HEK293 (cell line): ENCODE measurements at regions not wholly inside any gene's neighbourhood (a gene's known extent, or its start where the extent isn't known, plus 50 kb on each side); places are given as distances from the start of the nearest gene placed in this dataset.

Source experiments
- CTCF ChIA-PET: fragments of 350-600 bp; formaldehyde crosslinking; extraction: SDS; loops from one replicate; lab custom pipeline; 2021; ENCODE audit warnings: antibody characterized with exemption; lab: Yijun Ruan, JAX
- POLR2A ChIA-PET: fragments of 300-600 bp; formaldehyde crosslinking; extraction: SDS; loops from one replicate; lab custom pipeline; 2020; ENCODE audit warnings: antibody characterized with exemption, inconsistent platforms; lab: Yijun Ruan, JAX
- H3K27ac ChIP-seq: fragments of 200-500 bp; sonication (Bioruptor generic); 2 replicates; pipeline ENCODE4 v1.5.1; 2014; ENCODE audit warnings: low read depth, low read length, control low read depth, inconsistent platforms; ENCODE audit errors: extremely low read depth
- H3K36me3 ChIP-seq, 2 experiments: fragments of 200-500 bp in 1 of 2; sonication (Bioruptor generic) in 1 of 2; 1 replicate in 1 of 2; 2 replicates in 1 of 2; pipeline ENCODE4 v1.5.1; 2014 to 2017; ENCODE audit warnings: inconsistent platforms in 2 of 2, low read length in 2 of 2; ENCODE audit not compliant: control insufficient read depth in 2 of 2, insufficient read depth in 1 of 2
- H3K4me1 ChIP-seq: fragments of 200-500 bp; sonication (Bioruptor generic); 2 replicates; pipeline ENCODE4 v1.5.1; 2014; ENCODE audit warnings: mild to moderate bottlenecking, low read length, inconsistent platforms; ENCODE audit not compliant: control insufficient read depth, insufficient read depth
- H3K4me3 ChIP-seq: 2 replicates; pipeline ENCODE4 v1.5.1; 2011; ENCODE audit warnings: low read depth, mild to moderate bottlenecking, control low read depth, low read length, moderate library complexity
- H3K9me3 ChIP-seq: fragments of 200-500 bp; sonication (Bioruptor generic); 2 replicates; pipeline ENCODE4 v1.5.1; 2014; ENCODE audit warnings: low read depth, low read length, inconsistent platforms; ENCODE audit not compliant: control insufficient read depth, insufficient read depth
- GLIS1 ChIP-seq: fragments of 450-650 bp; formaldehyde crosslinking; IDR thresholded peaks from 2 replicates; pipeline ENCODE4 v1.5.1; 2016; ENCODE audit warnings: missing biosample characterization, missing genetic modification characterization
- HOXC10 ChIP-seq: sonication (generic); formaldehyde crosslinking; IDR thresholded peaks from 2 replicates; pipeline ENCODE4 v1.8.1; 2023; ENCODE audit warnings: mild to moderate bottlenecking, missing genetic modification reagents
- KLF8 ChIP-seq: fragments of 450-650 bp; formaldehyde crosslinking; IDR thresholded peaks from 2 replicates; pipeline ENCODE4 v1.5.1; 2016; ENCODE audit warnings: missing biosample characterization, missing genetic modification characterization
- OSR2 ChIP-seq: fragments of 450-650 bp; formaldehyde crosslinking; IDR thresholded peaks from 2 replicates; pipeline ENCODE4 v1.5.1; 2016; ENCODE audit warnings: missing biosample characterization, missing genetic modification characterization
- REPIN1 ChIP-seq: fragments of 450-650 bp; formaldehyde crosslinking; IDR thresholded peaks from 2 replicates; pipeline ENCODE4 v1.5.1; 2017; ENCODE audit warnings: missing biosample characterization, missing genetic modification characterization, low read depth
- SCRT2 ChIP-seq: fragments of 450-650 bp; formaldehyde crosslinking; IDR thresholded peaks from 2 replicates; pipeline ENCODE4 v1.5.1; 2016; ENCODE audit warnings: missing biosample characterization, missing genetic modification characterization
- SP3 ChIP-seq: fragments of 450-650 bp; formaldehyde crosslinking; IDR thresholded peaks from 2 replicates; pipeline ENCODE4 v1.5.1; 2016; ENCODE audit warnings: missing biosample characterization, missing genetic modification characterization
- ZFP3 ChIP-seq: fragments of 450-650 bp; formaldehyde crosslinking; IDR thresholded peaks from 2 replicates; pipeline ENCODE4 v1.5.1; 2016; ENCODE audit warnings: low read depth, missing biosample characterization, missing genetic modification characterization
- ZNF184 ChIP-seq: fragments of 450-650 bp; IDR thresholded peaks from 2 replicates; pipeline ENCODE4 v1.5.1; 2018; ENCODE audit warnings: missing biosample characterization, mild to moderate bottlenecking, missing genetic modification characterization
- ZNF292 ChIP-seq: fragments of 450-650 bp; formaldehyde crosslinking; IDR thresholded peaks from 2 replicates; pipeline ENCODE4 v1.5.1; 2016; ENCODE audit warnings: low read depth, missing biosample characterization, missing genetic modification characterization, borderline replicate concordance
- ZNF311 ChIP-seq: fragments of 450-650 bp; formaldehyde crosslinking; IDR thresholded peaks from 2 replicates; pipeline ENCODE4 v1.5.1; 2017; ENCODE audit warnings: missing biosample characterization, missing genetic modification characterization, borderline replicate concordance
- ZNF660 ChIP-seq: fragments of 450-650 bp; IDR thresholded peaks from 2 replicates; pipeline ENCODE4 v1.5.1; 2018; ENCODE audit warnings: missing biosample characterization, mild to moderate bottlenecking, missing genetic modification characterization
- ZNF776 ChIP-seq: fragments of 450-650 bp; formaldehyde crosslinking; IDR thresholded peaks from 2 replicates; pipeline ENCODE4 v1.5.0; 2017; ENCODE audit warnings: missing biosample characterization, missing genetic modification characterization, borderline replicate concordance
- ZNF837 ChIP-seq: fragments of 450-650 bp; formaldehyde crosslinking; IDR thresholded peaks from 2 replicates; pipeline ENCODE4 v1.5.1; 2016; ENCODE audit warnings: missing biosample characterization, missing genetic modification characterization
- TF ChIP-seq, protein P1 (sequence below): IDR thresholded peaks from 2 replicates; pipeline ENCODE4 v1.6.1; 2011; ENCODE audit warnings: mild to moderate bottlenecking, low read depth, low read length, borderline replicate concordance
- TF ChIP-seq, protein P2 (sequence below): fragments of 450-650 bp; formaldehyde crosslinking; conservative IDR thresholded peaks from 2 replicates; pipeline ENCODE4 v1.5.1; 2016; ENCODE audit warnings: low read depth, missing biosample characterization, missing genetic modification characterization
- TF ChIP-seq, protein P3 (sequence below): fragments of 450-650 bp; formaldehyde crosslinking; IDR thresholded peaks from 2 replicates; pipeline ENCODE4 v1.5.1; 2016; ENCODE audit warnings: missing biosample characterization, missing genetic modification characterization
- TF ChIP-seq, protein P4 (sequence below): fragments of 450-650 bp; formaldehyde crosslinking; IDR thresholded peaks from 2 replicates; pipeline ENCODE4 v1.5.1; 2016; ENCODE audit warnings: missing biosample characterization, missing genetic modification characterization
- TF ChIP-seq, protein P5 (sequence below): fragments of 450-650 bp; formaldehyde crosslinking; IDR thresholded peaks from 2 replicates; pipeline ENCODE4 v1.5.1; 2016; ENCODE audit warnings: missing biosample characterization, missing genetic modification characterization
- TF ChIP-seq, protein P6 (sequence below): fragments of 450-650 bp; formaldehyde crosslinking; IDR thresholded peaks from 2 replicates; pipeline ENCODE4 v1.5.1; 2017; ENCODE audit warnings: missing biosample characterization, missing genetic modification characterization
- TF ChIP-seq, protein P7 (sequence below): fragments of 450-650 bp; formaldehyde crosslinking; IDR thresholded peaks from 2 replicates; pipeline ENCODE4; 2016; ENCODE audit warnings: missing biosample characterization, missing genetic modification characterization

DNA sequence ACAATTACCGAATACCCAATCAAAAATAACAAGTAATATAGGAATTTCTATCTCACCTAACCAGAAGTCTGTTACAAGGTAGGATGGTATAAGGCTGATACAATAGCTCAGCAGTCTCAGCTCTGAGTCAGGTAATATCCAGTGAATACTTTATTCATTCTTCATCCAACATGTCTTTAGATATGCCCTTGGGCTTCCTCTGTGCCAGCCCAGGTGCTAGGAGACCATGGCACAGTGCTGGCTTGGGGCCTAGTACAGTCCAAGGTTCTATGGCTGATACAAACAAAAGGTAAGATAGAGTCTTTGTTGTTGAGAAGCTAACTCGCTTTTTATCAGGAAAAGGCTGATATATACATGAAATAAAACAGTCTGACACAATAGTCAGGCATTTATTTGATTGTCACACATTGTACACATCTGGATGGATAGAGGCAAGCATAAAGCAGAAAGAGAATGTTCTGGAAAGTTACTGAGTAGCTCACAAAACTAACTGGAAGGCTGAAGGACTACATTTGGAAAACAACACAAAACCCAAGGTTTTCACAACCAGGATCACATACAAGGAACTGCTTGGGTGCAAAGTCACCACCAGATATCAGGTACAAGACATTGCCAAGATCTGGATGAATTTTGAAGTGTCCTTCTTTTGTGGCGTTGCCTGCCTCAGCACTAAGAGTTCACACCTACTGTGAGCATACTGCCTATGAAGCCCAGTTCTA is 110.4 kb upstream of the SCAF8 start:
- CTCF ChIA-PET, result interaction anchor here (0.5 to 0.8 kb wide), 5 partner anchors 33 to 429 kb away, joined by 3 to 5 read pairs (median 4); no protein-coding TSS in a partner anchor
- POLR2A ChIA-PET, result interaction anchor here (0.6 kb wide), 1 partner anchor 164 kb away, joined by 3 read pairs; no protein-coding TSS in a partner anchor
- Histone ChIP-seq H3K36me3 (no peaks in the 10 kb centered on the region), H3K27ac (no peak overlapping the region), H3K9me3 (no peaks in the 10 kb centered on the region), H3K4me3 (no peak overlapping the region), H3K4me1 (no peaks in the 10 kb centered on the region)
- TF ChIP-seq KLF8 (tag by site-specific recombination) (no peak), SCRT2 (tag by site-specific recombination) (no peak), GLIS1 (tag by site-specific recombination) (no peak), ZNF184 (tag by site-specific recombination) (no peak), ZNF776 (tag by site-specific recombination) (no peak)
- TF ChIP-seq, protein P1, sequence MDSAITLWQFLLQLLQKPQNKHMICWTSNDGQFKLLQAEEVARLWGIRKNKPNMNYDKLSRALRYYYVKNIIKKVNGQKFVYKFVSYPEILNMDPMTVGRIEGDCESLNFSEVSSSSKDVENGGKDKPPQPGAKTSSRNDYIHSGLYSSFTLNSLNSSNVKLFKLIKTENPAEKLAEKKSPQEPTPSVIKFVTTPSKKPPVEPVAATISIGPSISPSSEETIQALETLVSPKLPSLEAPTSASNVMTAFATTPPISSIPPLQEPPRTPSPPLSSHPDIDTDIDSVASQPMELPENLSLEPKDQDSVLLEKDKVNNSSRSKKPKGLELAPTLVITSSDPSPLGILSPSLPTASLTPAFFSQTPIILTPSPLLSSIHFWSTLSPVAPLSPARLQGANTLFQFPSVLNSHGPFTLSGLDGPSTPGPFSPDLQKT, result no peak
- TF ChIP-seq, protein P2, sequence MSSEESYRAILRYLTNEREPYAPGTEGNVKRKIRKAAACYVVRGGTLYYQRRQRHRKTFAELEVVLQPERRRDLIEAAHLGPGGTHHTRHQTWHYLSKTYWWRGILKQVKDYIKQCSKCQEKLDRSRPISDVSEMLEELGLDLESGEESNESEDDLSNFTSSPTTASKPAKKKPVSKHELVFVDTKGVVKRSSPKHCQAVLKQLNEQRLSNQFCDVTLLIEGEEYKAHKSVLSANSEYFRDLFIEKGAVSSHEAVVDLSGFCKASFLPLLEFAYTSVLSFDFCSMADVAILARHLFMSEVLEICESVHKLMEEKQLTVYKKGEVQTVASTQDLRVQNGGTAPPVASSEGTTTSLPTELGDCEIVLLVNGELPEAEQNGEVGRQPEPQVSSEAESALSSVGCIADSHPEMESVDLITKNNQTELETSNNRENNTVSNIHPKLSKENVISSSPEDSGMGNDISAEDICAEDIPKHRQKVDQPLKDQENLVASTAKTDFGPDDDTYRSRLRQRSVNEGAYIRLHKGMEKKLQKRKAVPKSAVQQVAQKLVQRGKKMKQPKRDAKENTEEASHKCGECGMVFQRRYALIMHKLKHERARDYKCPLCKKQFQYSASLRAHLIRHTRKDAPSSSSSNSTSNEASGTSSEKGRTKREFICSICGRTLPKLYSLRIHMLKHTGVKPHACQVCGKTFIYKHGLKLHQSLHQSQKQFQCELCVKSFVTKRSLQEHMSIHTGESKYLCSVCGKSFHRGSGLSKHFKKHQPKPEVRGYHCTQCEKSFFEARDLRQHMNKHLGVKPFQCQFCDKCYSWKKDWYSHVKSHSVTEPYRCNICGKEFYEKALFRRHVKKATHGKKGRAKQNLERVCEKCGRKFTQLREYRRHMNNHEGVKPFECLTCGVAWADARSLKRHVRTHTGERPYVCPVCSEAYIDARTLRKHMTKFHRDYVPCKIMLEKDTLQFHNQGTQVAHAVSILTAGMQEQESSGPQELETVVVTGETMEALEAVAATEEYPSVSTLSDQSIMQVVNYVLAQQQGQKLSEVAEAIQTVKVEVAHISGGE (tag by site-specific recombination), result no peak

DNA sequence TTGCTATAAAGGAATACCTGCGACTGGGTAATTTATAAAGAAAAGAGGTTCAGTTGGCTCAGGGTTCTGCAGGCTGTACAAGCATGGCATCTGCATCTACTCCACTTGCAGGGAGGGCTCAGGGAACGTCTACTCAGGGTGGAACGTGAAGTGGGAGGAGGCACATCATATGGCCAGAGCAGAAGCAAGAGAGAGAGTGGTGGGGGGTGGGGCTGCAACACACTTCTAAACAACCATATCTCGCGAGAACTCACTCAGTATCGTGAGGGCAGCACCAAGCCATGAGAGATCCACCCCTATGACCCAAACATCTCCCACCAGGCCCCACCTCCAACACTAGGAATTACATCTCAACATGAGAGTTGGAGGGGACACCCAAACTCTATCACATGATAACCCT is 109.8 kb upstream of the SCAF8 start:
- no peaks in the 10 kb centered on the region for H3K4me1 ChIP-seq
- H3K4me3 ChIP-seq, result no peak overlapping the region
- TF ChIP-seq OSR2 (tag by site-specific recombination) (no peak), ZNF311 (tag by site-specific recombination) (no peak), ZNF660 (tag by site-specific recombination) (no peak), SP3 (no peak), HOXC10 (CRISPR knock-in tag) (no peak), ZNF292 (tag by site-specific recombination) (no peak), REPIN1 (no peak), KLF8 (tag by site-specific recombination) (no peak), ZFP3 (no peak), ZNF837 (tag by site-specific recombination) (no peak)
- TF ChIP-seq, protein P3, sequence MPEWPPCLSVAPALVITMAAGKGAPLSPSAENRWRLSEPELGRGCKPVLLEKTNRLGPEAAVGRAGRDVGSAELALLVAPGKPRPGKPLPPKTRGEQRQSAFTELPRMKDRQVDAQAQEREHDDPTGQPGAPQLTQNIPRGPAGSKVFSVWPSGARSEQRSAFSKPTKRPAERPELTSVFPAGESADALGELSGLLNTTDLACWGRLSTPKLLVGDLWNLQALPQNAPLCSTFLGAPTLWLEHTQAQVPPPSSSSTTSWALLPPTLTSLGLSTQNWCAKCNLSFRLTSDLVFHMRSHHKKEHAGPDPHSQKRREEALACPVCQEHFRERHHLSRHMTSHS (tag by site-specific recombination), result no peak
- TF ChIP-seq, protein P4, sequence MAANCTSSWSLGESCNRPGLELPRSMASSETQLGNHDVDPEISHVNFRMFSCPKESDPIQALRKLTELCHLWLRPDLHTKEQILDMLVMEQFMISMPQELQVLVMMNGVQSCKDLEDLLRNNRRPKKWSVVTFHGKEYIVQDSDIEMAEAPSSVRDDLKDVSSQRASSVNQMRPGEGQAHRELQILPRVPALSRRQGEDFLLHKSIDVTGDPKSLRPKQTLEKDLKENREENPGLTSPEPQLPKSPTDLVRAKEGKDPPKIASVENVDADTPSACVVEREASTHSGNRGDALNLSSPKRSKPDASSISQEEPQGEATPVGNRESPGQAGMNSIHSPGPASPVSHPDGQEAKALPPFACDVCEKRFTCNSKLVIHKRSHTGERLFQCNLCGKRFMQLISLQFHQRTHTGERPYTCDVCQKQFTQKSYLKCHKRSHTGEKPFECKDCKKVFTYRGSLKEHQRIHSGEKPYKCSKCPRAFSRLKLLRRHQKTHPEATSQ (tag by site-specific recombination), result no peak
- TF ChIP-seq, protein P5, sequence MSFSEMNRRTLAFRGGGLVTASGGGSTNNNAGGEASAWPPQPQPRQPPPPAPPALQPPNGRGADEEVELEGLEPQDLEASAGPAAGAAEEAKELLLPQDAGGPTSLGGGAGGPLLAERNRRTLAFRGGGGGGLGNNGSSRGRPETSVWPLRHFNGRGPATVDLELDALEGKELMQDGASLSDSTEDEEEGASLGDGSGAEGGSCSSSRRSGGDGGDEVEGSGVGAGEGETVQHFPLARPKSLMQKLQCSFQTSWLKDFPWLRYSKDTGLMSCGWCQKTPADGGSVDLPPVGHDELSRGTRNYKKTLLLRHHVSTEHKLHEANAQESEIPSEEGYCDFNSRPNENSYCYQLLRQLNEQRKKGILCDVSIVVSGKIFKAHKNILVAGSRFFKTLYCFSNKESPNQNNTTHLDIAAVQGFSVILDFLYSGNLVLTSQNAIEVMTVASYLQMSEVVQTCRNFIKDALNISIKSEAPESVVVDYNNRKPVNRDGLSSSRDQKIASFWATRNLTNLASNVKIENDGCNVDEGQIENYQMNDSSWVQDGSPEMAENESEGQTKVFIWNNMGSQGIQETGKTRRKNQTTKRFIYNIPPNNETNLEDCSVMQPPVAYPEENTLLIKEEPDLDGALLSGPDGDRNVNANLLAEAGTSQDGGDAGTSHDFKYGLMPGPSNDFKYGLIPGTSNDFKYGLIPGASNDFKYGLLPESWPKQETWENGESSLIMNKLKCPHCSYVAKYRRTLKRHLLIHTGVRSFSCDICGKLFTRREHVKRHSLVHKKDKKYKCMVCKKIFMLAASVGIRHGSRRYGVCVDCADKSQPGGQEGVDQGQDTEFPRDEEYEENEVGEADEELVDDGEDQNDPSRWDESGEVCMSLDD (tag by site-specific recombination), result no peak
- TF ChIP-seq, protein P6, sequence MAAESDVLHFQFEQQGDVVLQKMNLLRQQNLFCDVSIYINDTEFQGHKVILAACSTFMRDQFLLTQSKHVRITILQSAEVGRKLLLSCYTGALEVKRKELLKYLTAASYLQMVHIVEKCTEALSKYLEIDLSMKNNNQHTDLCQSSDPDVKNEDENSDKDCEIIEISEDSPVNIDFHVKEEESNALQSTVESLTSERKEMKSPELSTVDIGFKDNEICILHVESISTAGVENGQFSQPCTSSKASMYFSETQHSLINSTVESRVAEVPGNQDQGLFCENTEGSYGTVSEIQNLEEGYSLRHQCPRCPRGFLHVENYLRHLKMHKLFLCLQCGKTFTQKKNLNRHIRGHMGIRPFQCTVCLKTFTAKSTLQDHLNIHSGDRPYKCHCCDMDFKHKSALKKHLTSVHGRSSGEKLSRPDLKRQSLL (tag by site-specific recombination), result no peak
- TF ChIP-seq, protein P7, sequence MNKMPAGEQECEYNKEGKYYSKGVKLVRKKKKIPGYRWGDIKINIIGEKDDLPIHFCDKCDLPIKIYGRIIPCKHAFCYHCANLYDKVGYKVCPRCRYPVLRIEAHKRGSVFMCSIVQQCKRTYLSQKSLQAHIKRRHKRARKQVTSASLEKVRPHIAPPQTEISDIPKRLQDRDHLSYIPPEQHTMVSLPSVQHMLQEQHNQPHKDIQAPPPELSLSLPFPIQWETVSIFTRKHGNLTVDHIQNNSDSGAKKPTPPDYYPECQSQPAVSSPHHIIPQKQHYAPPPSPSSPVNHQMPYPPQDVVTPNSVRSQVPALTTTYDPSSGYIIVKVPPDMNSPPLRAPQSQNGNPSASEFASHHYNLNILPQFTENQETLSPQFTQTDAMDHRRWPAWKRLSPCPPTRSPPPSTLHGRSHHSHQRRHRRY, result no peak
- POLR2A ChIA-PET, result interaction anchor here (0.6 kb wide), 1 partner anchor 164 kb away, joined by 3 read pairs; no protein-coding TSS in a partner anchor
- no peaks in the 10 kb centered on the region for H3K36me3 ChIP-seq
- CTCF ChIA-PET, result interaction anchor here (0.6 to 0.8 kb wide), 3 partner anchors 52 to 429 kb away, joined by 3 to 5 read pairs (median 3); no protein-coding TSS in a partner anchor
- no peaks in the 10 kb centered on the region for H3K9me3 ChIP-seq
- no peak overlapping the region for H3K27ac ChIP-seq
